WI38 (cell line): ENCODE measurements at regions not wholly inside any gene's neighbourhood (a gene's known extent, or its start where the extent isn't known, plus 50 kb on each side); places are given as distances from the start of the nearest gene placed in this dataset.

Experiments used
- H3K4me3 ChIP-seq: 2 replicates; pipeline ENCODE4 v1.5.1; 2011; ENCODE audit warnings: low read depth, mild to moderate bottlenecking, control low read depth, low read length
- TF ChIP-seq, protein P1 (sequence below): IDR thresholded peaks from 2 replicates; pipeline ENCODE4 v1.5.1; 2012; ENCODE audit warnings: low read depth, mild to moderate bottlenecking, control low read depth, low read length

DNA sequence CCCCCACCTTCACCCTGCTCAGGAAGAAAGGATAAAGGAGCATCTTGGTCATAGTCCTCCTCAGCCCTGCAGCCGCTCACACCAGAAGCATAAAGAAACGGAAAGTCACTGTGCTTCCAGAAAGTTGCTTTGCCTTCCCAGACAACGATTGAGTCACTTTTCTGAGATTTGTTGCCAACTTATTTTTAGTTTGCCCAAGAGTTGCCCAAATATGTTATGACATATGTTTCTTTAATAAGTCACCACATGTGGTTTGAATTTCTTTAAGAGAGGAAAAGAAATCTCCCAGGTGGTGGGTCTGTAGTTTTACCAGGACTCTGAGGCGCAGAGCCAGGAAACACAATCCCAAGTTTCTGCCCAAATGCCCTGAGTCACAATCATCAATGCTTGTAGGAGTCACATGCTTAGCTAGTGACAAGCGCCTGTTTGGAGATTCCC is 63.4 kb upstream of the LRCH1 start:
- no peak overlapping the region for H3K4me3 ChIP-seq
- TF ChIP-seq, protein P1, sequence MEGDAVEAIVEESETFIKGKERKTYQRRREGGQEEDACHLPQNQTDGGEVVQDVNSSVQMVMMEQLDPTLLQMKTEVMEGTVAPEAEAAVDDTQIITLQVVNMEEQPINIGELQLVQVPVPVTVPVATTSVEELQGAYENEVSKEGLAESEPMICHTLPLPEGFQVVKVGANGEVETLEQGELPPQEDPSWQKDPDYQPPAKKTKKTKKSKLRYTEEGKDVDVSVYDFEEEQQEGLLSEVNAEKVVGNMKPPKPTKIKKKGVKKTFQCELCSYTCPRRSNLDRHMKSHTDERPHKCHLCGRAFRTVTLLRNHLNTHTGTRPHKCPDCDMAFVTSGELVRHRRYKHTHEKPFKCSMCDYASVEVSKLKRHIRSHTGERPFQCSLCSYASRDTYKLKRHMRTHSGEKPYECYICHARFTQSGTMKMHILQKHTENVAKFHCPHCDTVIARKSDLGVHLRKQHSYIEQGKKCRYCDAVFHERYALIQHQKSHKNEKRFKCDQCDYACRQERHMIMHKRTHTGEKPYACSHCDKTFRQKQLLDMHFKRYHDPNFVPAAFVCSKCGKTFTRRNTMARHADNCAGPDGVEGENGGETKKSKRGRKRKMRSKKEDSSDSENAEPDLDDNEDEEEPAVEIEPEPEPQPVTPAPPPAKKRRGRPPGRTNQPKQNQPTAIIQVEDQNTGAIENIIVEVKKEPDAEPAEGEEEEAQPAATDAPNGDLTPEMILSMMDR: no peak

GRCh38 chr13:46487748-46488147 is 65.2 kb upstream of the LRCH1 start:
- H3K4me3 ChIP-seq: no peak overlapping the region
- TF ChIP-seq, protein P1: no peak

GRCh38 chr13:46486270-46486669 is 66.7 kb upstream of the LRCH1 start:
- H3K4me3 ChIP-seq: no peak overlapping the region
- TF ChIP-seq, protein P1: no peak

GRCh38 chr13:46484561-46484960 is 68.4 kb upstream of the LRCH1 start:
- no peak overlapping the region for H3K4me3 ChIP-seq
- TF ChIP-seq, protein P1: no peak

DNA sequence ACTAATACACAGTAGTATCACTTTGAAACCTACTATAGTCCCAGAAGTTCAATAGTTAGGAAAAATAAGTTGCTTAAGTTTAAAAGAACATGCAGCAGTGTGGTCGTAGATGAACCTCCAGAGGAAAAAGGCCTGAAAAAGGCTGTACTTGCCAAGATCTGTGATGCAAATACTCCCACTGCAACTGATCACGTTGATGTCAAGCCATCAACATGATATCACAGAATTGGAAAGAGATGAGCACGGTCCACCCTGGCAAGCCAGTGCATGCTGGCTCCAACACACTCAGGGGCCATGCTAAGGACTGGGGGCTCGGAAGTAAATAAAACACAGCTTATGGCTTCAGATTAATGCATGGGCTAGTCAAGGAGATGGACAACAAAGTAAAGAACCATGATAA is 71.8 kb upstream of the LRCH1 start:
- TF ChIP-seq, protein P1: no peak
- H3K4me3 ChIP-seq: no peak overlapping the region

- H3K4me3 ChIP-seq: no peak overlapping the region
- TF ChIP-seq, protein P1: no peak
These were observed 72.8 kb upstream of the LRCH1 start for GRCh38 chr13:46480131-46480530.

DNA sequence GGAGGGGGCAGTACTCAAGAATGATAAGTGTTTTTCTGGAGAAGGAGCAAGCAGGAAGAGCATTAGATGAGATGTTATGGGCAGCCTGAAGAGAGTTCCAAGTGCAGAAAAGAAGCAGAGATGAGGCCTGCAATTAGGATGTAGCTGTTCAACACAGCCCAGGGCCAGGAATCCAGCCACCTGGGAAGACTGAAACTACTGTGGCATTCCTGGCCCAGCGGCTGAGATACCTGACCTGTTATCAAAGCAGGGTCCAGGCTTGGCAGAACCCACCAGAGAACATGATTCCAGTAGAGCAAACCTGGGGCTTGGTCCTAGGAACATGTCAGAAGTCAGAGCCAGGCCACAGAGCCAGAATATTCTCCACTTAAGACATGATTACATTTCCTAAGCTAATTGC is 73.3 kb upstream of the LRCH1 start:
- H3K4me3 ChIP-seq: no peak overlapping the region
- TF ChIP-seq, protein P1: no peak
